ENCODE measurements at regions not wholly inside any gene's neighbourhood (a gene's known extent, or its start where the extent isn't known, plus 50 kb on each side); places are given as distances from the start of the nearest gene placed in this dataset.

- Histone ChIP-seq H3K9me3 (no peaks in the 10 kb centered on the region), H3K27me3 (no peaks in the 10 kb centered on the region), H3K36me3 (no peaks in the 10 kb centered on the region), H3K4me3 (no peak overlapping the region), H3K4me1 (no peaks in the 10 kb centered on the region), H3K27ac (no peak overlapping the region)
- DNase-seq = no peak
- TF ChIP-seq, protein P1, sequence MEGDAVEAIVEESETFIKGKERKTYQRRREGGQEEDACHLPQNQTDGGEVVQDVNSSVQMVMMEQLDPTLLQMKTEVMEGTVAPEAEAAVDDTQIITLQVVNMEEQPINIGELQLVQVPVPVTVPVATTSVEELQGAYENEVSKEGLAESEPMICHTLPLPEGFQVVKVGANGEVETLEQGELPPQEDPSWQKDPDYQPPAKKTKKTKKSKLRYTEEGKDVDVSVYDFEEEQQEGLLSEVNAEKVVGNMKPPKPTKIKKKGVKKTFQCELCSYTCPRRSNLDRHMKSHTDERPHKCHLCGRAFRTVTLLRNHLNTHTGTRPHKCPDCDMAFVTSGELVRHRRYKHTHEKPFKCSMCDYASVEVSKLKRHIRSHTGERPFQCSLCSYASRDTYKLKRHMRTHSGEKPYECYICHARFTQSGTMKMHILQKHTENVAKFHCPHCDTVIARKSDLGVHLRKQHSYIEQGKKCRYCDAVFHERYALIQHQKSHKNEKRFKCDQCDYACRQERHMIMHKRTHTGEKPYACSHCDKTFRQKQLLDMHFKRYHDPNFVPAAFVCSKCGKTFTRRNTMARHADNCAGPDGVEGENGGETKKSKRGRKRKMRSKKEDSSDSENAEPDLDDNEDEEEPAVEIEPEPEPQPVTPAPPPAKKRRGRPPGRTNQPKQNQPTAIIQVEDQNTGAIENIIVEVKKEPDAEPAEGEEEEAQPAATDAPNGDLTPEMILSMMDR (IDR thresholded peaks at IDR 0.05) = no peak
- TF ChIP-seq POLR2A (IDR thresholded peaks at IDR 0.05) (no peak), EP300 (IDR thresholded peaks at IDR 0.05; ENCODE audit: low read depth) (no peak), POLR2AphosphoS5 (IDR thresholded peaks at IDR 0.05) (no peak)
- intact Hi-C loops (cut with DNase I; ENCODE audit: low total_unique reads) = no loop called here
- in situ Hi-C loops (cut with MboI; ENCODE audit: low pct_ligation_motif_present in 1 of 4, low pct_unique_long_range_greater_than_20kb in 1 of 4, low sequenced_read_pairs in 3 of 4) = no loop called here
These were observed 576.7 kb upstream of the PCDH9 start for GRCh38 chr13:67806796-67807195.

DNA sequence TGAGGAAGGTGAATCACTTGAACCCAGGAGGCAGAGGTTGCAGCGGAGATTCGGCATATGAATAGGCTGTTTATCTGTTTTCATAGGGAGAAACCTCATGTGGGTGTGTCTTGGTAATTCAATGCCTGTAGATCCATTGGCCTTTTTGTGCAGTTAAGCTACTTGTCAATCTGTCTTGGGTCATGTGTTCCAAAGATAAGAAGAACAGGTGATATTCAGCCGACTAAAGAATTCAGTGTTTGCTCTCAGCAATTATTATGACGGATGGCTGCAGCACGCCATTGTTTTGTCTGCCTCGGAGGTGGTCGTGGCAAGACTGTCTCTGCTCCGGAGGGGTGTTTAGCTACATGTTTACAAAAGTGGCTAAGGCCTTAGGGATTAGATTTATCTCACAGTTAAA is 573.0 kb upstream of the PCDH9 start:
- H3K27me3 ChIP-seq = no peaks in the 10 kb centered on the region
- H3K4me3 ChIP-seq = no peak overlapping the region
- no peaks in the 10 kb centered on the region for H3K9me3 ChIP-seq
- H3K27ac ChIP-seq = no peak overlapping the region
- TF ChIP-seq POLR2A (IDR thresholded peaks at IDR 0.05) (no peak), EP300 (IDR thresholded peaks at IDR 0.05; ENCODE audit: low read depth) (no peak), POLR2AphosphoS5 (IDR thresholded peaks at IDR 0.05) (no peak)
- TF ChIP-seq, protein P1 (IDR thresholded peaks at IDR 0.05) = no peak
- intact Hi-C loops (cut with DNase I; ENCODE audit: low total_unique reads) = no loop called here
- no peaks in the 10 kb centered on the region for H3K4me1 ChIP-seq
- no peak for DNase-seq
- in situ Hi-C loops (cut with MboI; ENCODE audit: low pct_ligation_motif_present in 1 of 4, low pct_unique_long_range_greater_than_20kb in 1 of 4, low sequenced_read_pairs in 3 of 4) = no loop called here
- no peaks in the 10 kb centered on the region for H3K36me3 ChIP-seq
- WGBS, 2 donors (ENCODE audit: low coverage in 1 of 2) = 63 to 69% methylated on average over 8 of the region's 8 CpGs

DNA sequence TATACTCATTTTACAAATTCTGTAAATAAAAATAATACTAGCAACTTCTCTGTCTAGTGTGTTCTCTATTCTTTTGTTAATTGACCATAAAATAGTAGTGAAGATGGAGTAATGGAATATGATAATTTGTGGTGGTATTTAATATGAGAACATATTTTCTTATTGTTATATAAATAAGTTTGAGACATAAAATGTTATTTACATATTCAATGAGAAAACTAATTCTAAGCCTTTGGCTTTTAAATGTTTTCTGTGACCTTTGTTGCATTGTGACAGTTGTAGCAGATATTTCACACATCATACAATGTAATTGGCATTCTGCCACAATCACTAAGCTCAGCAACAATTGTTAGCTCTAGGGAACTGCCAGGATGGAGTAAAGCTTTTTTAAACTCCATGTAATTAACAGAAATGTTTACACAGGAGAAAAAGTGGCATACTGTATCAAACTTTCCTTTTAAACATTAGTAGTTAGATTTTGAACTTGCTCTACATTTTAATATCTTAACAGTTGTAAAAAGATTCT is 562.1 kb upstream of the PCDH9 start:
- no peak for DNase-seq
- no peak overlapping the region for H3K4me3 ChIP-seq
- H3K4me1 ChIP-seq = no peaks in the 10 kb centered on the region
- in situ Hi-C loops (cut with MboI; ENCODE audit: low pct_ligation_motif_present in 1 of 4, low pct_unique_long_range_greater_than_20kb in 1 of 4, low sequenced_read_pairs in 3 of 4) (no loop called here), intact Hi-C loops (cut with DNase I; ENCODE audit: low total_unique reads) (no loop called here)
- H3K9me3 ChIP-seq = no peaks in the 10 kb centered on the region
- H3K36me3 ChIP-seq = no peaks in the 10 kb centered on the region
- no peaks in the 10 kb centered on the region for H3K27me3 ChIP-seq
- no peak overlapping the region for H3K27ac ChIP-seq
- TF ChIP-seq POLR2A (IDR thresholded peaks at IDR 0.05) (no peak), POLR2AphosphoS5 (IDR thresholded peaks at IDR 0.05) (no peak), EP300 (IDR thresholded peaks at IDR 0.05; ENCODE audit: low read depth) (no peak)
- TF ChIP-seq, protein P1 (IDR thresholded peaks at IDR 0.05) = no peak

GRCh38 chr13:67791047-67791446 is 560.9 kb upstream of the PCDH9 start:
- Histone ChIP-seq H3K4me1 (no peaks in the 10 kb centered on the region), H3K27ac (no peak overlapping the region), H3K36me3 (no peaks in the 10 kb centered on the region), H3K4me3 (no peak overlapping the region), H3K9me3 (no peaks in the 10 kb centered on the region), H3K27me3 (no peaks in the 10 kb centered on the region)
- in situ Hi-C loops (cut with MboI; ENCODE audit: low pct_ligation_motif_present in 1 of 4, low pct_unique_long_range_greater_than_20kb in 1 of 4, low sequenced_read_pairs in 3 of 4) (no loop called here), intact Hi-C loops (cut with DNase I; ENCODE audit: low total_unique reads) (no loop called here)
- 74 to 83% methylated on average over 2 to 4 of the region's 4 CpGs for WGBS, 2 donors (ENCODE audit: low coverage in 1 of 2)
- TF ChIP-seq POLR2AphosphoS5 (IDR thresholded peaks at IDR 0.05) = no peak
- TF ChIP-seq, protein P1 (IDR thresholded peaks at IDR 0.05) = no peak
- no peak for TF ChIP-seq EP300 (IDR thresholded peaks at IDR 0.05; ENCODE audit: low read depth)
- no peak for TF ChIP-seq POLR2A (IDR thresholded peaks at IDR 0.05)
- DNase-seq = no peak

Data from transverse colon (tissue), 4 donors.